ENCODE measurements at regions not wholly inside any gene's neighbourhood (a gene's known extent, or its start where the extent isn't known, plus 50 kb on each side); places are given as distances from the start of the nearest gene placed in this dataset.

- TF ChIP-seq, protein P1, sequence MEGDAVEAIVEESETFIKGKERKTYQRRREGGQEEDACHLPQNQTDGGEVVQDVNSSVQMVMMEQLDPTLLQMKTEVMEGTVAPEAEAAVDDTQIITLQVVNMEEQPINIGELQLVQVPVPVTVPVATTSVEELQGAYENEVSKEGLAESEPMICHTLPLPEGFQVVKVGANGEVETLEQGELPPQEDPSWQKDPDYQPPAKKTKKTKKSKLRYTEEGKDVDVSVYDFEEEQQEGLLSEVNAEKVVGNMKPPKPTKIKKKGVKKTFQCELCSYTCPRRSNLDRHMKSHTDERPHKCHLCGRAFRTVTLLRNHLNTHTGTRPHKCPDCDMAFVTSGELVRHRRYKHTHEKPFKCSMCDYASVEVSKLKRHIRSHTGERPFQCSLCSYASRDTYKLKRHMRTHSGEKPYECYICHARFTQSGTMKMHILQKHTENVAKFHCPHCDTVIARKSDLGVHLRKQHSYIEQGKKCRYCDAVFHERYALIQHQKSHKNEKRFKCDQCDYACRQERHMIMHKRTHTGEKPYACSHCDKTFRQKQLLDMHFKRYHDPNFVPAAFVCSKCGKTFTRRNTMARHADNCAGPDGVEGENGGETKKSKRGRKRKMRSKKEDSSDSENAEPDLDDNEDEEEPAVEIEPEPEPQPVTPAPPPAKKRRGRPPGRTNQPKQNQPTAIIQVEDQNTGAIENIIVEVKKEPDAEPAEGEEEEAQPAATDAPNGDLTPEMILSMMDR (IDR thresholded peaks at IDR 0.05): no peak
- no peak for TF ChIP-seq POLR2A (IDR thresholded peaks at IDR 0.05)
Measured at GRCh38 chr2:167843217-167843616, 404.2 kb downstream of the STK39 start.
